Urinary bladder (tissue), 4 donors: ENCODE measurements at regions not wholly inside any gene's neighbourhood (a gene's known extent, or its start where the extent isn't known, plus 50 kb on each side); places are given as distances from the start of the nearest gene placed in this dataset. TPM values are rescaled to one million over a fixed set of nuclear protein-coding genes. Genes with fewer than 3 reads are reported as not detected.

ENCODE experiments used
- DNase-seq: peaks from one replicate; pipeline ENCODE4 v3.0.0-alpha.2; 2015; ENCODE audit errors: extremely low spot score
- H3K27ac ChIP-seq: one replicate; pipeline ENCODE4 v1.5.1; 2013; ENCODE audit warnings: low read depth, mild to moderate bottlenecking, moderate library complexity
- H3K36me3 ChIP-seq: one replicate; pipeline ENCODE4 v1.6.1; 2013; ENCODE audit warnings: mild to moderate bottlenecking, moderate library complexity; ENCODE audit not compliant: insufficient read depth
- H3K4me1 ChIP-seq: one replicate; pipeline ENCODE4 v1.6.1; 2013; ENCODE audit warnings: mild to moderate bottlenecking, moderate library complexity; ENCODE audit not compliant: insufficient read depth
- H3K4me3 ChIP-seq: one replicate; pipeline ENCODE4 v1.5.1; 2013; ENCODE audit warnings: low read depth, low read length
- WGBS: extraction: QIAGEN DNeasy Blood & Tissue Kit; methylation state at CpG from one replicate; pipeline ENCODE4 v1.1.7; 2013; 5-methylcytosine and 5-hydroxymethylcytosine counted together
- small RNA-seq: library from RNA; depleted of rRNA; stranded (forward); fragments of <200 nt; gene quantifications from one replicate; pipeline ENCODE3, GENCODE V24; 2014
- donor health status: healthy with polysubstance abuse.
- donor health status: healthy.

- Histone ChIP-seq H3K4me1 (no peaks in the 10 kb centered on the region), H3K4me3 (no peak overlapping the region), H3K27ac (no peak overlapping the region), H3K36me3 (peaks cover 2% of the 10 kb centered on the region)
- 89% methylated on average over 6 of the region's 6 CpGs for WGBS
- DNase-seq = no peak
Measured at GRCh38 chr16:27736431-27736830, 186.5 kb downstream of the KATNIP start.

- no peak for DNase-seq
- no peak overlapping the region for H3K27ac ChIP-seq
- no peaks in the 10 kb centered on the region for H3K4me1 ChIP-seq
- H3K4me3 ChIP-seq = no peak overlapping the region
- peaks cover 2% of the 10 kb centered on the region for H3K36me3 ChIP-seq
- WGBS = 85% methylated on average over 11 of the region's 11 CpGs
Measured at GRCh38 chr16:27737513-27737912, 187.6 kb downstream of the KATNIP start.

Small RNA genes in the stretch of these regions (small RNA-seq; reads per million reads assigned to genes)
- gene RF00019 = not detected
